ENCODE measurements at regions not wholly inside any gene's neighbourhood (a gene's known extent, or its start where the extent isn't known, plus 50 kb on each side); places are given as distances from the start of the nearest gene placed in this dataset.

GRCh38 chr5:135662683-135663082, 83.9 kb upstream of the CXCL14 start:
- in situ Hi-C loops (cut with HindIII; ENCODE audit: low pct_unique_long_range_greater_than_20kb, low sequenced_read_pairs) (no loop called here), intact Hi-C loops (cut with micrococcal nuclease; ENCODE audit: unreplicated experiment) (no loop called here)
- CTCF ChIA-PET = interaction anchor here (0.7 kb wide), 1 partner anchor 100 kb away, joined by 3 read pairs; no protein-coding TSS in a partner anchor
- ATAC-seq (no peak), DNase-seq (ENCODE audit: low read depth, low spot score) (no peak)
- Histone ChIP-seq H3K4me3 (ENCODE audit: low read depth in 2 of 2, low read length in 2 of 2) (no peak overlapping the region), H3K27me3 (ENCODE audit: control insufficient read depth, insufficient read depth, low read length) (no peaks in the 10 kb centered on the region), H3K9me3 (ENCODE audit: control insufficient read depth, insufficient read depth, low read depth, low read length) (no peaks in the 10 kb centered on the region), H3K27ac (ENCODE audit: low read length) (no peak overlapping the region), H3K4me1 (ENCODE audit: control insufficient read depth, insufficient read depth, low read length) (no peaks in the 10 kb centered on the region; the same call in 1 of the 2 replicates), H3K36me3 (ENCODE audit: control insufficient read depth, insufficient read depth, low read length) (no peaks in the 10 kb centered on the region)
- POLR2A ChIA-PET = no interaction called here
- TF ChIP-seq REST (IDR thresholded peaks at IDR 0.05; ENCODE audit: insufficient read depth in 1 of 2, low read depth in 2 of 2, low read length in 1 of 2) (no peak), POLR2AphosphoS5 (IDR thresholded peaks at IDR 0.05; ENCODE audit: low read depth, low read length) (no peak), CTCF (IDR thresholded peaks at IDR 0.05) (no peak)
- no TSS peak for BruUV-seq (replicated peaks)

DNA sequence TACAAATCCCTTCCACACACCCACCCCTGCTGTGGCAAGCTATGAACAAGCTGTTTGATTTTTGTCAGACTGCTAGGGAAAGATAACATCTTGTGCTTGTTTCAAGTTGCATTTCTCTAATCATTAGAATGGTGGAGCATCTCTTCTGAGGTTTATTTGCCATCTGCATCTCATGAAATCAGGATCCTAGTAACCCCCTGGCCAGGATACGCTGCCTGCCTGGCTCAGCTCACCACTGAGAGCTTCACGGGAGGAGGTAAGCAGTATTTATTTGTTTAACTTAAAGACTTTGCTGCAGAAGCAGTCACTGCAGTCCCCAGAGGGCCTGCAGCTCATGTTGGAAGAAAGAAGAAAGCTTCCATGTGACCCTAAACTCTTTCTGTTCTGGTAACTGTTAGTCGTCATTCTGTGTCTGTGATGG, 83.3 kb upstream of the CXCL14 start:
- in situ Hi-C loops (cut with HindIII; ENCODE audit: low pct_unique_long_range_greater_than_20kb, low sequenced_read_pairs) = no loop called here
- Histone ChIP-seq H3K4me1 (ENCODE audit: control insufficient read depth, insufficient read depth, low read length) (no peaks in the 10 kb centered on the region; the same call in 1 of the 2 replicates), H3K9me3 (ENCODE audit: control insufficient read depth, insufficient read depth, low read depth, low read length) (no peaks in the 10 kb centered on the region), H3K27me3 (ENCODE audit: control insufficient read depth, insufficient read depth, low read length) (no peaks in the 10 kb centered on the region), H3K36me3 (ENCODE audit: control insufficient read depth, insufficient read depth, low read length) (no peaks in the 10 kb centered on the region), H3K4me3 (ENCODE audit: low read depth in 2 of 2, low read length in 2 of 2) (no peak overlapping the region), H3K27ac (ENCODE audit: low read length) (no peak overlapping the region)
- DNase-seq (ENCODE audit: low read depth, low spot score) (no peak), ATAC-seq (no peak)
- no peak for TF ChIP-seq CTCF (IDR thresholded peaks at IDR 0.05)
- no peak for TF ChIP-seq TCF7L2 (IDR thresholded peaks at IDR 0.05; ENCODE audit: low read depth, low read length)
- no peak for TF ChIP-seq REST (IDR thresholded peaks at IDR 0.05; ENCODE audit: insufficient read depth in 1 of 2, low read depth in 2 of 2, low read length in 1 of 2)
- no peak for TF ChIP-seq POLR2AphosphoS5 (IDR thresholded peaks at IDR 0.05; ENCODE audit: low read depth, low read length)
- no peak for TF ChIP-seq SIN3A (IDR thresholded peaks at IDR 0.05; ENCODE audit: borderline replicate concordance, insufficient read depth, low read depth, low read length)
- intact Hi-C loops (cut with micrococcal nuclease; ENCODE audit: unreplicated experiment) = no loop called here
- ChIA-PET CTCF (interaction anchor here (0.7 kb wide), 1 partner anchor 99 kb away, joined by 3 read pairs; no protein-coding TSS in a partner anchor), POLR2A (no interaction called here)
- BruUV-seq (replicated peaks) = no TSS peak

Data from Panc1 (cell line).